ENCODE measurements at regions not wholly inside any gene's neighbourhood (a gene's known extent, or its start where the extent isn't known, plus 50 kb on each side); places are given as distances from the start of the nearest gene placed in this dataset.

DNA sequence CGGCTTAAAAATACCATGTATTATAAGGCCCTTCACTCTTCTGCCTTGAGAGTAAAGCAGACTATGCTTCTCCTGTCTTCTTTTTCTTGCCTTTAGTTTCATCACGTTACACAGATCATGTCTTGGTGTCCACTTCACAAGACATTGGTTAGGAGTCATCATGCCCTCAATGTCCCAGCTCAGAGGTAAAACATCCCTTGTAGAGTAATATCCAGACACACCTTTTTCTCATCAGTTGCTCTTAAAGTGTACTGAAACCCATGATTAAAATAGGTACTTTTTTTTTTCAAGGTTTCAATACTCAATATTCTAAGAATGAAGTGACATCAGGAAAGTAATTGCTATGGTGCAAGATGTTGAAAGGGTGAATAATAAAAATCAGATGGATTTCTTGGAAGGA lies 267.8 kb downstream of the PMP22 start:
- Histone ChIP-seq H3K27ac (no peak overlapping the region), H3K36me3 (no peaks in the 10 kb centered on the region), H3K4me3 (no peak overlapping the region), H3K27me3 (no peaks in the 10 kb centered on the region), H3K4me1 (no peaks in the 10 kb centered on the region), H3K9me3 (no peaks in the 10 kb centered on the region)
- TF ChIP-seq POLR2A (IDR thresholded peaks at IDR 0.05): no peak
- TF ChIP-seq, protein P1, sequence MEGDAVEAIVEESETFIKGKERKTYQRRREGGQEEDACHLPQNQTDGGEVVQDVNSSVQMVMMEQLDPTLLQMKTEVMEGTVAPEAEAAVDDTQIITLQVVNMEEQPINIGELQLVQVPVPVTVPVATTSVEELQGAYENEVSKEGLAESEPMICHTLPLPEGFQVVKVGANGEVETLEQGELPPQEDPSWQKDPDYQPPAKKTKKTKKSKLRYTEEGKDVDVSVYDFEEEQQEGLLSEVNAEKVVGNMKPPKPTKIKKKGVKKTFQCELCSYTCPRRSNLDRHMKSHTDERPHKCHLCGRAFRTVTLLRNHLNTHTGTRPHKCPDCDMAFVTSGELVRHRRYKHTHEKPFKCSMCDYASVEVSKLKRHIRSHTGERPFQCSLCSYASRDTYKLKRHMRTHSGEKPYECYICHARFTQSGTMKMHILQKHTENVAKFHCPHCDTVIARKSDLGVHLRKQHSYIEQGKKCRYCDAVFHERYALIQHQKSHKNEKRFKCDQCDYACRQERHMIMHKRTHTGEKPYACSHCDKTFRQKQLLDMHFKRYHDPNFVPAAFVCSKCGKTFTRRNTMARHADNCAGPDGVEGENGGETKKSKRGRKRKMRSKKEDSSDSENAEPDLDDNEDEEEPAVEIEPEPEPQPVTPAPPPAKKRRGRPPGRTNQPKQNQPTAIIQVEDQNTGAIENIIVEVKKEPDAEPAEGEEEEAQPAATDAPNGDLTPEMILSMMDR (IDR thresholded peaks at IDR 0.05): no peak
- intact Hi-C loops (cut with DNase I): no loop called here
- WGBS, 2 donors: 79 to 91% methylated on average over 2 of the region's 2 CpGs
- no peak for DNase-seq

DNA sequence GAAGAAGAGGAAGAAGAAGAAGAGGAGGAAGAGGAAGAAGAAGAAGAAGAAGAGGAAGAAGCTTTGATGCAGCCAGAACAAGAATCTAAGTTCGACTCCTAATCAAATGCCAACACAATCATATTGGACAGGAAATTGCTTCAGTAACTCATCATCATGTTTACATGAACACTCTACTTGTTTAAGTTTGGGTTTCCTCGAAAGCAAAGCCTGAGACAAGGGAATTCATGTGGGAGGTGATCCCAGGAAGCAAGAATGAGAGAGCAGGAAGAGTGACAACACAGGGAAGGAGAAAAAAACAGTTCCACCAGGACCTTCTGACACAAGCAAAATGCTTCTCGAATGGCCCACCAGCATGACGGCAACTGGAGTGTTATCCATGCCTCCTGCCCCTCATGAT lies 279.0 kb downstream of the PMP22 start:
- Histone ChIP-seq H3K4me3 (no peak overlapping the region), H3K27ac (no peak overlapping the region), H3K4me1 (no peaks in the 10 kb centered on the region), H3K27me3 (peaks cover 0 to 24% (median 0%) of the 10 kb centered on the region in 4 donors), H3K36me3 (no peaks in the 10 kb centered on the region), H3K9me3 (no peaks in the 10 kb centered on the region)
- 44 to 64% methylated on average over 4 of the region's 4 CpGs for WGBS, 2 donors
- DNase-seq: no peak
- intact Hi-C loops (cut with DNase I): no loop called here
- TF ChIP-seq, protein P1 (IDR thresholded peaks at IDR 0.05): no peak
- no peak for TF ChIP-seq POLR2A (IDR thresholded peaks at IDR 0.05)

DNA sequence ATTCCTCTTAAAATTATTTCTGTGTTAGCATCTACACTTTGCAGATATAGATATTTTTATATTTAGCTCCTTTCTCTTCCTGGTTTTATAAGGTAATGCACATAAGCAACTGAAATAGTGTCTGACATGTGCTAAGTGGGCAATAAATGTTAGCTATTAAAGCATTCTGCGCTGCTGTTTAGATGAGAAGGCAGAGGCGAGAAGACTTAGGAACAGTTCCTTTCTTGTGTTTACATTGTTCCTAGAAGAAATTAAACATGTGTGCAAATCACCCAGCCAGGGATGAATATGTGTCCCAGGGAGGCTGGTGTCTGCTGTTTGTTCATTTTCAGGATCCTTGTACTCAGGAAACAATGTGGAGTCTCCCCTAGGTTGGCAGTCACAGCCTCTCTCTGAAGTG lies 292.3 kb downstream of the PMP22 start:
- 48 to 81% methylated on average over 2 of the region's 2 CpGs for WGBS, 2 donors
- Histone ChIP-seq H3K27ac (no peak overlapping the region), H3K4me3 (no peak overlapping the region), H3K4me1 (no peaks in the 10 kb centered on the region), H3K36me3 (no peaks in the 10 kb centered on the region), H3K27me3 (peaks cover 0 to 40% (median 0%) of the 10 kb centered on the region in 4 donors), H3K9me3 (peaks cover 0 to 15% (median 6%) of the 10 kb centered on the region in 3 donors)
- TF ChIP-seq, protein P1 (IDR thresholded peaks at IDR 0.05): no peak
- TF ChIP-seq POLR2A (IDR thresholded peaks at IDR 0.05): no peak
- DNase-seq: no peak
- intact Hi-C loops (cut with DNase I): no loop called here

DNA sequence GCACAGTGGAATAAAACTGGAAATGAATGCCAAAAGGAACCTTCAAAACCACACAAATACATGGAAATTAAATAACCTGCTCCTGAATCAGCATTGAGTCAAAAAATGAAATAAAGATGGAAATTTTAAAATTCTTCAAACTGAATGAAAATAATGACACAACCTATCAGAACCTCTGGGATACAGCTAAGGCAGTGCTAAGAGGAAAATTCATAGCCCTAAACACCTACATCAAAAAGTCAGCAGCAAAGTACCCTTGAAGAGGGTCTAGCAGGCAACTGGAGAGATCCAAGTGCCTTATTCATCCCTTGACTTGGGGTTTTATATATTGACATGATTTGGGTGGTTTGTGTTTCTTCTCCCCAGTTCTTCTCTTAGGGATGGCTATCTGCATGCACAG lies 294.1 kb downstream of the PMP22 start:
- no peaks in the 10 kb centered on the region for H3K4me1 ChIP-seq
- no peak overlapping the region for H3K27ac ChIP-seq
- H3K9me3 ChIP-seq: peaks cover 0 to 15% (median 6%) of the 10 kb centered on the region in 3 donors
- peaks cover 0 to 29% (median 0%) of the 10 kb centered on the region in 4 donors for H3K27me3 ChIP-seq
- H3K4me3 ChIP-seq: no peak overlapping the region
- no peaks in the 10 kb centered on the region for H3K36me3 ChIP-seq
- DNase-seq: no peak
- no peak for TF ChIP-seq POLR2A (IDR thresholded peaks at IDR 0.05)
- TF ChIP-seq, protein P1 (IDR thresholded peaks at IDR 0.05): no peak
- intact Hi-C loops (cut with DNase I): no loop called here

DNA sequence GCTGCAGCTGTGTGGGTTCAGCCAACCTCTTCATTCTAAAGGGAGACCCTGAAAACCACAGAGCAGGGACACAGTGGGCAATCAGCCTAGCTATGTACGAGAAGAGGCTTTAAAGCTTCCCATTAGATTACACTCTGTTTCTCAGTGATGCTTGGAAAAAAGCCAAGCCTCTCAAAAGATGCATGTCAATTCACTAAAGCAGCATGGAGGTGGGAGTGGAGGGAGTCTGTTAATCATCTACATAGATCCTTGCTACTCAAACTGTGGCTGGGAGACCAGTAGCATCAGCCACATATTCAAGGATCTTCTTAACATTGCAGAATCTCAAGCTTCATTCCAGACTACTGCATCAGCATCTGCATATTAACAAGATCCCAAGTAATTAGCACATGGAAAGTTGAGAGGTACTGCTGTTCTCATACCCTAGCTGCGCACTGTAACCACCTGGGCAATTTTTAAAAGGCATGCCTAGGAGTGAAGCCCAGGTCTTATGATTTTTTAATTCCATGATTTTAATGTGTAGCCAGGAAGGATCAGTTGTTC lies 305.9 kb downstream of the PMP22 start:
- Histone ChIP-seq H3K4me3 (no peak overlapping the region), H3K27me3 (peaks cover 0 to 12% (median 0%) of the 10 kb centered on the region in 4 donors), H3K9me3 (no peaks in the 10 kb centered on the region), H3K27ac (no peak overlapping the region), H3K4me1 (no peaks in the 10 kb centered on the region), H3K36me3 (no peaks in the 10 kb centered on the region)
- TF ChIP-seq, protein P1 (IDR thresholded peaks at IDR 0.05): no peak
- TF ChIP-seq POLR2A (IDR thresholded peaks at IDR 0.05): no peak
- DNase-seq: no peak
- intact Hi-C loops (cut with DNase I): no loop called here
- 62 to 68% methylated on average over 2 of the region's 2 CpGs for WGBS, 2 donors
